ENCODE measurements at regions not wholly inside any gene's neighbourhood (a gene's known extent, or its start where the extent isn't known, plus 50 kb on each side); places are given as distances from the start of the nearest gene placed in this dataset.

DNA sequence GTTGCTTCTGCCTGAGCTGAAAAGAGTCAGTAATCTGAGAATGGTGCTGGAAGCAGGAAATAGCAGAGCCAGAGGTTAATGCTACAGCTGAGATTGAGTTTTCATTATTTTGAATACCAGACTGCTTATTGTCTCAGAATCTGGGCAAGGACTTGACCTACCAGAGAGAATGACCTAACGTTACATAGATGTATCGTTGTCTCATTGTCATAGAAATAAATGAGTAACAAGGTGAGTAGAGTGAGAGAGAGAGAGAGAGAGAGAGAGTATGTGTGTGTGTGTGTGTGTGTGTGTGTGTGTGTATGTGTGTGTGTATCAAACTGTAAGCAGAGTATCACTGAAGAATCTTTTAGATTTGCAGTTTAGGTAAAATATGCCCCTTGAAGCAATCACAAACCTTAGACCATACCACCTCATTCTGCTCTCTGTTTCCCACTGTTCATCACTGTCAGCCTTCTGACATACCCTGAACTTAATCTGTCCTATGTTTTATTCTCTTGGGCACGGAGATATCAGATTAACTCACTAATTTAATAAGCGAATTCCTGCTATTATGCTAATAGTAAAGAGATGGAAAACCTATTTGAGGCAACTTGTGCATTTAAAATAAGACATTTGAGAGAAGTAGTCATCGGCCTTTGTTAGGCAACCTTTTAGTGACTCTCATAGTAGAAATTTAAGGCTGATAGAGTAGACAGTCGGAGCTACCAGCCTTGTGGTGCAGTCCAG lies 87.8 kb downstream of the CYB561 start:
- 80 to 92% methylated on average over 6 of the region's 6 CpGs for WGBS, 2 donors
- Histone ChIP-seq H3K9me3 (ENCODE audit: control insufficient read depth in 4 of 4, insufficient read depth in 3 of 4, low read length in 3 of 4) (peaks cover 0 to 2% (median 0%) of the 10 kb centered on the region in 4 donors), H3K4me3 (no peak overlapping the region), H3K27me3 (ENCODE audit: control insufficient read depth in 3 of 3, insufficient read depth in 3 of 3, low read length in 2 of 3) (no peaks in the 10 kb centered on the region), H3K4me1 (ENCODE audit: control insufficient read depth in 5 of 5, insufficient read depth in 5 of 5, low read length in 5 of 5) (peaks cover 0 to 30% (median 0%) of the 10 kb centered on the region in 5 donors), H3K27ac (ENCODE audit: low read depth in 1 of 2, low read length in 1 of 2) (no peak overlapping the region), H3K9ac (ENCODE audit: insufficient read depth in 1 of 2, low read length in 2 of 2) (no peak overlapping the region), H3K36me3 (ENCODE audit: control insufficient read depth in 4 of 4, insufficient read depth in 4 of 4, low read length in 4 of 4) (peaks cover 0 to 14% (median 8%) of the 10 kb centered on the region in 4 donors)
- no peak for ATAC-seq (ENCODE audit: insufficient read depth, low FRiP score)
- TF ChIP-seq, protein P1, sequence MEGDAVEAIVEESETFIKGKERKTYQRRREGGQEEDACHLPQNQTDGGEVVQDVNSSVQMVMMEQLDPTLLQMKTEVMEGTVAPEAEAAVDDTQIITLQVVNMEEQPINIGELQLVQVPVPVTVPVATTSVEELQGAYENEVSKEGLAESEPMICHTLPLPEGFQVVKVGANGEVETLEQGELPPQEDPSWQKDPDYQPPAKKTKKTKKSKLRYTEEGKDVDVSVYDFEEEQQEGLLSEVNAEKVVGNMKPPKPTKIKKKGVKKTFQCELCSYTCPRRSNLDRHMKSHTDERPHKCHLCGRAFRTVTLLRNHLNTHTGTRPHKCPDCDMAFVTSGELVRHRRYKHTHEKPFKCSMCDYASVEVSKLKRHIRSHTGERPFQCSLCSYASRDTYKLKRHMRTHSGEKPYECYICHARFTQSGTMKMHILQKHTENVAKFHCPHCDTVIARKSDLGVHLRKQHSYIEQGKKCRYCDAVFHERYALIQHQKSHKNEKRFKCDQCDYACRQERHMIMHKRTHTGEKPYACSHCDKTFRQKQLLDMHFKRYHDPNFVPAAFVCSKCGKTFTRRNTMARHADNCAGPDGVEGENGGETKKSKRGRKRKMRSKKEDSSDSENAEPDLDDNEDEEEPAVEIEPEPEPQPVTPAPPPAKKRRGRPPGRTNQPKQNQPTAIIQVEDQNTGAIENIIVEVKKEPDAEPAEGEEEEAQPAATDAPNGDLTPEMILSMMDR (IDR thresholded peaks at IDR 0.05; ENCODE audit: control extremely low read depth, extremely low read depth) = no peak
- peak in 2 of 3 donors; percentile 46 to 57 for DNase-seq

DNA sequence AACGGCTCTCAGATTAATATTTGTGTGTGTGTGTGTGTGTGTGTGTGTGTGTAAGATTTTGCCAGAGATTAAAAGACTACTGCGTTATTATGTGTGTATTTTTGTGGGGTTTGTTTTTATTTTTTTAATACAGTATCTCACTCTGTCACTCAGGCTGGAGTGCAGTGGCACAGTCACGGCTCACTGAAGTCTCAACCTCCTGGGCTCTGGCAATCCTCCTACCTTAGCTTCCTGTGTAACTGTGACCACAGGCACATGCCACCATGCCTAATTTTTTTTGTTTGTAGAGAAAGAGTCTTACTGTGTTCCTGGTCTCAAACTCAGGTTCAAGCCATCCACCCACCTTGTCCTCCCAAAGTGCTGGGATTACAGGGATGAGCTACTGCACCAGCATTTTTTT lies 87.2 kb downstream of the CYB561 start:
- no peak overlapping the region for H3K27ac ChIP-seq (ENCODE audit: low read depth in 1 of 2, low read length in 1 of 2)
- no peaks in the 10 kb centered on the region for H3K27me3 ChIP-seq (ENCODE audit: control insufficient read depth in 3 of 3, insufficient read depth in 3 of 3, low read length in 2 of 3)
- no peak for ATAC-seq (ENCODE audit: insufficient read depth, low FRiP score)
- no peak overlapping the region for H3K9ac ChIP-seq (ENCODE audit: insufficient read depth in 1 of 2, low read length in 2 of 2)
- H3K36me3 ChIP-seq (ENCODE audit: control insufficient read depth in 4 of 4, insufficient read depth in 4 of 4, low read length in 4 of 4) = peaks cover 0 to 14% (median 8%) of the 10 kb centered on the region in 4 donors
- TF ChIP-seq, protein P1 (IDR thresholded peaks at IDR 0.05; ENCODE audit: control extremely low read depth, extremely low read depth) = no peak
- no peak for DNase-seq
- no peak overlapping the region for H3K4me3 ChIP-seq
- H3K9me3 ChIP-seq (ENCODE audit: control insufficient read depth in 4 of 4, insufficient read depth in 3 of 4, low read length in 3 of 4) = peaks cover 0 to 2% (median 0%) of the 10 kb centered on the region in 4 donors
- peaks cover 0 to 32% (median 0%) of the 10 kb centered on the region in 5 donors for H3K4me1 ChIP-seq (ENCODE audit: control insufficient read depth in 5 of 5, insufficient read depth in 5 of 5, low read length in 5 of 5)
- 95 to 97% methylated on average over 3 of the region's 3 CpGs for WGBS, 2 donors

DNA sequence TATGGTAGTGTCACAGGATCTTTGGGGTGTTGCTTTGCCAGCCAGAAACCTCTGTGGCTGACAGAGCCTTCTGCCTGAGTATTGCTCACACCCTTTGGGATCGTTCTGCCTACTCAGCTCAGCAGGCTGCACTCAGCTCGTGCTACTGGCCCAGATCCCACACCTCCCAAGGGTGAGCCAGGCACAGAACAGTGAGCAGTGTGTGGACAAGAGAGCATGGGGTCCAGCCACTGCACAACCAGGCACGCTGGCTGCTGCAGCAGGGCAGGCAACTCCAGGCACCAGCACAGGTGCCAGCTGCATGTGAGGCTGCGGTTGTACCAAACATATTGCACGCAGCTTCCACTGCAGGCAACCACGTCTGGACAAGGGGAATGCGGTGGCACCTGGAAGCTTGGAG lies 84.9 kb downstream of the CYB561 start:
- ATAC-seq (ENCODE audit: insufficient read depth, low FRiP score) (no peak), DNase-seq (no peak)
- no peak overlapping the region for H3K4me3 ChIP-seq
- TF ChIP-seq, protein P1 (IDR thresholded peaks at IDR 0.05; ENCODE audit: control extremely low read depth, extremely low read depth) = no peak
- WGBS, 2 donors = 92 to 95% methylated on average over 7 of the region's 7 CpGs
- peaks cover 0 to 2% (median 0%) of the 10 kb centered on the region in 4 donors for H3K9me3 ChIP-seq (ENCODE audit: control insufficient read depth in 4 of 4, insufficient read depth in 3 of 4, low read length in 3 of 4)
- H3K9ac ChIP-seq (ENCODE audit: insufficient read depth in 1 of 2, low read length in 2 of 2) = no peak overlapping the region
- H3K27ac ChIP-seq (ENCODE audit: low read depth in 1 of 2, low read length in 1 of 2) = no peak overlapping the region
- H3K36me3 ChIP-seq (ENCODE audit: control insufficient read depth in 4 of 4, insufficient read depth in 4 of 4, low read length in 4 of 4) = peaks cover 0 to 14% (median 8%) of the 10 kb centered on the region in 4 donors
- H3K27me3 ChIP-seq (ENCODE audit: control insufficient read depth in 3 of 3, insufficient read depth in 3 of 3, low read length in 2 of 3) = no peaks in the 10 kb centered on the region
- peaks cover 0 to 39% (median 0%) of the 10 kb centered on the region in 5 donors for H3K4me1 ChIP-seq (ENCODE audit: control insufficient read depth in 5 of 5, insufficient read depth in 5 of 5, low read length in 5 of 5)
